ENCODE measurements at regions not wholly inside any gene's neighbourhood (a gene's known extent, or its start where the extent isn't known, plus 50 kb on each side); places are given as distances from the start of the nearest gene placed in this dataset.

GRCh38 chr7:118843456-118843855, 619.0 kb downstream of the ANKRD7 start:
- ATAC-seq (ENCODE audit: low FRiP score) (no peak), DNase-seq (no peak)
- Histone ChIP-seq H3K27me3 (ENCODE audit: control insufficient read depth in 1 of 2, insufficient read depth in 2 of 2, low read length in 1 of 2) (no peaks in the 10 kb centered on the region), H3K4me1 (ENCODE audit: control insufficient read depth in 1 of 2, insufficient read depth in 2 of 2, low read length in 2 of 2) (no peaks in the 10 kb centered on the region), H3K27ac (ENCODE audit: low read depth in 1 of 2, low read length in 2 of 2) (no peak overlapping the region), H3K4me3 (ENCODE audit: low read length in 2 of 2) (no peak overlapping the region), H3K9me3 (ENCODE audit: control insufficient read depth, low read length) (no peaks in the 10 kb centered on the region), H3K36me3 (ENCODE audit: control insufficient read depth in 1 of 2, insufficient read depth in 2 of 2, low read length in 1 of 2) (no peaks in the 10 kb centered on the region)
- WGBS, 2 donors: 89 to 90% methylated on average over 1 of the region's 1 CpG
- intact Hi-C loops (cut with DNase I): no loop called here

GRCh38 chr7:118844748-118845147, 620.2 kb downstream of the ANKRD7 start:
- 69 to 73% methylated on average over 3 of the region's 3 CpGs for WGBS, 2 donors

GRCh38 chr7:118845791-118846190, 621.3 kb downstream of the ANKRD7 start:
- intact Hi-C loops (cut with DNase I): no loop called here
- no peak for DNase-seq
- ATAC-seq (ENCODE audit: low FRiP score): no peak
- H3K4me3 ChIP-seq (ENCODE audit: low read length in 2 of 2): no peak overlapping the region
- no peaks in the 10 kb centered on the region for H3K36me3 ChIP-seq (ENCODE audit: control insufficient read depth in 1 of 2, insufficient read depth in 2 of 2, low read length in 1 of 2)
- H3K27ac ChIP-seq (ENCODE audit: low read depth in 1 of 2, low read length in 2 of 2): no peak overlapping the region
- no peaks in the 10 kb centered on the region for H3K27me3 ChIP-seq (ENCODE audit: control insufficient read depth in 1 of 2, insufficient read depth in 2 of 2, low read length in 1 of 2)
- H3K4me1 ChIP-seq (ENCODE audit: control insufficient read depth in 1 of 2, insufficient read depth in 2 of 2, low read length in 2 of 2): no peaks in the 10 kb centered on the region
- 82 to 86% methylated on average over 3 of the region's 3 CpGs for WGBS, 2 donors
- H3K9me3 ChIP-seq (ENCODE audit: control insufficient read depth, low read length): no peaks in the 10 kb centered on the region

More at GRCh38 chr7:118844748-118845147, 620.2 kb downstream of the ANKRD7 start:
- H3K27ac ChIP-seq (ENCODE audit: low read depth in 1 of 2, low read length in 2 of 2): no peak overlapping the region
- no peak for ATAC-seq (ENCODE audit: low FRiP score)
- no peaks in the 10 kb centered on the region for H3K36me3 ChIP-seq (ENCODE audit: control insufficient read depth in 1 of 2, insufficient read depth in 2 of 2, low read length in 1 of 2)
- H3K9me3 ChIP-seq (ENCODE audit: control insufficient read depth, low read length): no peaks in the 10 kb centered on the region
- no peaks in the 10 kb centered on the region for H3K27me3 ChIP-seq (ENCODE audit: control insufficient read depth in 1 of 2, insufficient read depth in 2 of 2, low read length in 1 of 2)
- intact Hi-C loops (cut with DNase I): no loop called here
- no peak overlapping the region for H3K4me3 ChIP-seq (ENCODE audit: low read length in 2 of 2)
- no peak for DNase-seq
- H3K4me1 ChIP-seq (ENCODE audit: control insufficient read depth in 1 of 2, insufficient read depth in 2 of 2, low read length in 2 of 2): no peaks in the 10 kb centered on the region

GRCh38 chr7:118846977-118847376, 622.5 kb downstream of the ANKRD7 start:
- H3K36me3 ChIP-seq (ENCODE audit: control insufficient read depth in 1 of 2, insufficient read depth in 2 of 2, low read length in 1 of 2): no peaks in the 10 kb centered on the region
- intact Hi-C loops (cut with DNase I): no loop called here
- H3K27me3 ChIP-seq (ENCODE audit: control insufficient read depth in 1 of 2, insufficient read depth in 2 of 2, low read length in 1 of 2): no peaks in the 10 kb centered on the region
- H3K4me1 ChIP-seq (ENCODE audit: control insufficient read depth in 1 of 2, insufficient read depth in 2 of 2, low read length in 2 of 2): no peaks in the 10 kb centered on the region
- no peak for DNase-seq
- H3K9me3 ChIP-seq (ENCODE audit: control insufficient read depth, low read length): no peaks in the 10 kb centered on the region
- H3K27ac ChIP-seq (ENCODE audit: low read depth in 1 of 2, low read length in 2 of 2): no peak overlapping the region
- no peak overlapping the region for H3K4me3 ChIP-seq (ENCODE audit: low read length in 2 of 2)
- ATAC-seq (ENCODE audit: low FRiP score): no peak

- Histone ChIP-seq H3K27ac (ENCODE audit: low read depth in 1 of 2, low read length in 2 of 2) (no peak overlapping the region), H3K36me3 (ENCODE audit: control insufficient read depth in 1 of 2, insufficient read depth in 2 of 2, low read length in 1 of 2) (no peaks in the 10 kb centered on the region), H3K9me3 (ENCODE audit: control insufficient read depth, low read length) (no peaks in the 10 kb centered on the region), H3K27me3 (ENCODE audit: control insufficient read depth in 1 of 2, insufficient read depth in 2 of 2, low read length in 1 of 2) (no peaks in the 10 kb centered on the region), H3K4me3 (ENCODE audit: low read length in 2 of 2) (no peak overlapping the region), H3K4me1 (ENCODE audit: control insufficient read depth in 1 of 2, insufficient read depth in 2 of 2, low read length in 2 of 2) (no peaks in the 10 kb centered on the region)
- ATAC-seq (ENCODE audit: low FRiP score): no peak
- DNase-seq: no peak
- 62 to 65% methylated on average over 3 of the region's 3 CpGs for WGBS, 2 donors
- intact Hi-C loops (cut with DNase I): no loop called here
Measured at GRCh38 chr7:118855290-118855689, 630.8 kb downstream of the ANKRD7 start.

- intact Hi-C loops (cut with DNase I): no loop called here
- H3K36me3 ChIP-seq (ENCODE audit: control insufficient read depth in 1 of 2, insufficient read depth in 2 of 2, low read length in 1 of 2): no peaks in the 10 kb centered on the region
- H3K4me1 ChIP-seq (ENCODE audit: control insufficient read depth in 1 of 2, insufficient read depth in 2 of 2, low read length in 2 of 2): no peaks in the 10 kb centered on the region
- no peak overlapping the region for H3K27ac ChIP-seq (ENCODE audit: low read depth in 1 of 2, low read length in 2 of 2)
- DNase-seq: peak; percentile 26 to 70
- H3K4me3 ChIP-seq (ENCODE audit: low read length in 2 of 2): no peak overlapping the region
- H3K27me3 ChIP-seq (ENCODE audit: control insufficient read depth in 1 of 2, insufficient read depth in 2 of 2, low read length in 1 of 2): no peaks in the 10 kb centered on the region
- 89 to 91% methylated on average over 39 to 49 of the region's 49 CpGs for WGBS, 2 donors
- no peaks in the 10 kb centered on the region for H3K9me3 ChIP-seq (ENCODE audit: control insufficient read depth, low read length)
- ATAC-seq (ENCODE audit: low FRiP score): no peak
Measured at GRCh38 chr7:118858651-118859149, 634.2 kb downstream of the ANKRD7 start.

GRCh38 chr7:118861581-118861980, 637.1 kb downstream of the ANKRD7 start:
- Histone ChIP-seq H3K4me3 (ENCODE audit: low read length in 2 of 2) (no peak overlapping the region), H3K9me3 (ENCODE audit: control insufficient read depth, low read length) (no peaks in the 10 kb centered on the region), H3K36me3 (ENCODE audit: control insufficient read depth in 1 of 2, insufficient read depth in 2 of 2, low read length in 1 of 2) (no peaks in the 10 kb centered on the region), H3K27ac (ENCODE audit: low read depth in 1 of 2, low read length in 2 of 2) (no peak overlapping the region), H3K27me3 (ENCODE audit: control insufficient read depth in 1 of 2, insufficient read depth in 2 of 2, low read length in 1 of 2) (no peaks in the 10 kb centered on the region), H3K4me1 (ENCODE audit: control insufficient read depth in 1 of 2, insufficient read depth in 2 of 2, low read length in 2 of 2) (no peaks in the 10 kb centered on the region)
- intact Hi-C loops (cut with DNase I): no loop called here
- WGBS, 2 donors: 91 to 94% methylated on average over 2 of the region's 2 CpGs
- ATAC-seq (ENCODE audit: low FRiP score) (no peak), DNase-seq (no peak)

- WGBS, 2 donors: 60 to 63% methylated on average over 1 of the region's 1 CpG
Measured at GRCh38 chr7:118862740-118863139, 638.2 kb downstream of the ANKRD7 start.

GRCh38 chr7:118863966-118864365, 639.5 kb downstream of the ANKRD7 start:
- DNase-seq (no peak), ATAC-seq (ENCODE audit: low FRiP score) (no peak)
- WGBS, 2 donors: 68 to 78% methylated on average over 2 of the region's 2 CpGs
- H3K27me3 ChIP-seq (ENCODE audit: control insufficient read depth in 1 of 2, insufficient read depth in 2 of 2, low read length in 1 of 2): no peaks in the 10 kb centered on the region
- intact Hi-C loops (cut with DNase I): no loop called here
- H3K27ac ChIP-seq (ENCODE audit: low read depth in 1 of 2, low read length in 2 of 2): no peak overlapping the region
- no peaks in the 10 kb centered on the region for H3K36me3 ChIP-seq (ENCODE audit: control insufficient read depth in 1 of 2, insufficient read depth in 2 of 2, low read length in 1 of 2)
- H3K9me3 ChIP-seq (ENCODE audit: control insufficient read depth, low read length): no peaks in the 10 kb centered on the region
- H3K4me1 ChIP-seq (ENCODE audit: control insufficient read depth in 1 of 2, insufficient read depth in 2 of 2, low read length in 2 of 2): no peaks in the 10 kb centered on the region
- no peak overlapping the region for H3K4me3 ChIP-seq (ENCODE audit: low read length in 2 of 2)

More at GRCh38 chr7:118862740-118863139, 638.2 kb downstream of the ANKRD7 start:
- H3K4me3 ChIP-seq (ENCODE audit: low read length in 2 of 2): no peak overlapping the region
- H3K27me3 ChIP-seq (ENCODE audit: control insufficient read depth in 1 of 2, insufficient read depth in 2 of 2, low read length in 1 of 2): no peaks in the 10 kb centered on the region
- no peak for ATAC-seq (ENCODE audit: low FRiP score)
- DNase-seq: no peak
- no peaks in the 10 kb centered on the region for H3K36me3 ChIP-seq (ENCODE audit: control insufficient read depth in 1 of 2, insufficient read depth in 2 of 2, low read length in 1 of 2)
- no peak overlapping the region for H3K27ac ChIP-seq (ENCODE audit: low read depth in 1 of 2, low read length in 2 of 2)
- no peaks in the 10 kb centered on the region for H3K4me1 ChIP-seq (ENCODE audit: control insufficient read depth in 1 of 2, insufficient read depth in 2 of 2, low read length in 2 of 2)
- intact Hi-C loops (cut with DNase I): no loop called here
- no peaks in the 10 kb centered on the region for H3K9me3 ChIP-seq (ENCODE audit: control insufficient read depth, low read length)

Data from aorta (tissue), 5 donors.